ENCODE measurements at regions not wholly inside any gene's neighbourhood (a gene's known extent, or its start where the extent isn't known, plus 50 kb on each side); places are given as distances from the start of the nearest gene placed in this dataset.

DNA sequence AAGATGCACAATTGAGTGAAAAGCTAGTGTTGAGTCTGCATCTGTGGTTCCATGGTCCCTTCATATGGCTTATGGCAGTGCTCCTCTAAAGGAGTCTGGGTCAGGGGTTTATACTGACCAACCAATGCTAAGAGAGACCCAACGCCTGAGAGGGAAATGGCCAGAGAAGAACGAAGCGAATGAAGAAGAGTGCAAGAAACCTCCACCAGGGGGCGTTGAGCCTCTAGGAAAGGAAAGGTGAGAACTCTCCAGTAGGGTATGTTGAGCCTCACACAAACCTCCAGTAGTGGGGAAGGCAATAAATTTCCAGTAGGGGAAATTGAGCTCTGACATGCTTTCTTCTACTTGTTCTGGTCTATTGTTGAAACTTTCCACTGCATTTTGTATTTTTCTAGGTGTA is 470.6 kb downstream of the PRDM9 start:
- Mint-ChIP-seq H3K36me3 (ENCODE audit: insufficient read depth, unreplicated experiment) (no peaks in the 10 kb centered on the region), H3K27me3 (ENCODE audit: unreplicated experiment) (no peaks in the 10 kb centered on the region), H3K4me1 (ENCODE audit: low read depth, unreplicated experiment) (no peaks in the 10 kb centered on the region), H3K4me3 (ENCODE audit: low read depth, unreplicated experiment) (no peak overlapping the region), H3K27ac (ENCODE audit: unreplicated experiment) (no peak overlapping the region), H3K9me3 (ENCODE audit: low read depth, unreplicated experiment) (peaks cover 17% of the 10 kb centered on the region)
- peak; percentile 35 for DNase-seq
- CTCF ChIA-PET = no interaction called here
- TF ChIP-seq, protein P1, sequence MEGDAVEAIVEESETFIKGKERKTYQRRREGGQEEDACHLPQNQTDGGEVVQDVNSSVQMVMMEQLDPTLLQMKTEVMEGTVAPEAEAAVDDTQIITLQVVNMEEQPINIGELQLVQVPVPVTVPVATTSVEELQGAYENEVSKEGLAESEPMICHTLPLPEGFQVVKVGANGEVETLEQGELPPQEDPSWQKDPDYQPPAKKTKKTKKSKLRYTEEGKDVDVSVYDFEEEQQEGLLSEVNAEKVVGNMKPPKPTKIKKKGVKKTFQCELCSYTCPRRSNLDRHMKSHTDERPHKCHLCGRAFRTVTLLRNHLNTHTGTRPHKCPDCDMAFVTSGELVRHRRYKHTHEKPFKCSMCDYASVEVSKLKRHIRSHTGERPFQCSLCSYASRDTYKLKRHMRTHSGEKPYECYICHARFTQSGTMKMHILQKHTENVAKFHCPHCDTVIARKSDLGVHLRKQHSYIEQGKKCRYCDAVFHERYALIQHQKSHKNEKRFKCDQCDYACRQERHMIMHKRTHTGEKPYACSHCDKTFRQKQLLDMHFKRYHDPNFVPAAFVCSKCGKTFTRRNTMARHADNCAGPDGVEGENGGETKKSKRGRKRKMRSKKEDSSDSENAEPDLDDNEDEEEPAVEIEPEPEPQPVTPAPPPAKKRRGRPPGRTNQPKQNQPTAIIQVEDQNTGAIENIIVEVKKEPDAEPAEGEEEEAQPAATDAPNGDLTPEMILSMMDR (IDR thresholded peaks at IDR 0.05; ENCODE audit: unreplicated experiment) = peak; percentile 33
- BruUV-seq (replicated peaks) = no TSS peak
- intact Hi-C loops (cut with micrococcal nuclease; ENCODE audit: unreplicated experiment) = no loop called here

DNA sequence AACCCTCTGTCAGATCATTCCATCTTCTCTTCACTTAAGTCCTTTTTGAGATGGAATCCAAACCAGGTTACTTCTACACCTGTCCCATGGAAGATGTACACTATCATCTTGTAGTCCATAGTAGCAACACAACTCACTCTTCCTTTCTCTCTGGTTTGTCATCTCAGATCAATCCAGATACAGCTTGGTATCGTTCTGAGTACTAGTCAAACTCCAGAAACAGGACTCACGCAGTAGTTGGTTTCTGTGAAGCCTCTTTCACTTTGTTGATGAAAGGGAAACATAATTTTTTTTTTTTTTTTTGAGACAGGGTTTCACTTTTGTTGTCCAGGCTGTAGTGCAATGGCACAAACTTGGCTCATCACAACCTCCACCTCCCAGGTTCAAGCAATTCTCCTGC is 484.0 kb downstream of the PRDM9 start:
- TF ChIP-seq, protein P1 (IDR thresholded peaks at IDR 0.05; ENCODE audit: unreplicated experiment) = no peak
- Mint-ChIP-seq H3K27ac (ENCODE audit: unreplicated experiment) (no peak overlapping the region), H3K27me3 (ENCODE audit: unreplicated experiment) (no peaks in the 10 kb centered on the region), H3K9me3 (ENCODE audit: low read depth, unreplicated experiment) (no peaks in the 10 kb centered on the region), H3K4me3 (ENCODE audit: low read depth, unreplicated experiment) (no peak overlapping the region), H3K36me3 (ENCODE audit: insufficient read depth, unreplicated experiment) (peaks cover 7% of the 10 kb centered on the region), H3K4me1 (ENCODE audit: low read depth, unreplicated experiment) (peaks cover 17% of the 10 kb centered on the region)
- CTCF ChIA-PET = no interaction called here
- no TSS peak for BruUV-seq (replicated peaks)
- DNase-seq = no peak
- intact Hi-C loops (cut with micrococcal nuclease; ENCODE audit: unreplicated experiment) = loop anchor here (5.0 kb wide), 1 partner anchor 121 kb away; no protein-coding TSS in a partner anchor

GRCh38 chr5:23994581-23995370 is 487.4 kb downstream of the PRDM9 start:
- no peak for DNase-seq
- Mint-ChIP-seq H3K27me3 (ENCODE audit: unreplicated experiment) (no peaks in the 10 kb centered on the region), H3K9me3 (ENCODE audit: low read depth, unreplicated experiment) (peaks cover 2% of the 10 kb centered on the region), H3K4me3 (ENCODE audit: low read depth, unreplicated experiment) (peak overlapping the region; percentile 45), H3K4me1 (ENCODE audit: low read depth, unreplicated experiment) (peaks cover 16% of the 10 kb centered on the region), H3K27ac (ENCODE audit: unreplicated experiment) (peak overlapping the region; percentile 32), H3K36me3 (ENCODE audit: insufficient read depth, unreplicated experiment) (peaks cover 7% of the 10 kb centered on the region)
- no TSS peak for BruUV-seq (replicated peaks)
- intact Hi-C loops (cut with micrococcal nuclease; ENCODE audit: unreplicated experiment) = loop anchor here (1.0 to 5.0 kb wide), 2 partner anchors 118 to 173 kb away; no protein-coding TSS in a partner anchor
- CTCF ChIA-PET = interaction anchor here (0.6 to 1.2 kb wide), 2 partner anchors 173 to 182 kb away, joined by 3 to 7 read pairs; no protein-coding TSS in a partner anchor
- TF ChIP-seq, protein P1 (IDR thresholded peaks at IDR 0.05; ENCODE audit: unreplicated experiment) = no peak

DNA sequence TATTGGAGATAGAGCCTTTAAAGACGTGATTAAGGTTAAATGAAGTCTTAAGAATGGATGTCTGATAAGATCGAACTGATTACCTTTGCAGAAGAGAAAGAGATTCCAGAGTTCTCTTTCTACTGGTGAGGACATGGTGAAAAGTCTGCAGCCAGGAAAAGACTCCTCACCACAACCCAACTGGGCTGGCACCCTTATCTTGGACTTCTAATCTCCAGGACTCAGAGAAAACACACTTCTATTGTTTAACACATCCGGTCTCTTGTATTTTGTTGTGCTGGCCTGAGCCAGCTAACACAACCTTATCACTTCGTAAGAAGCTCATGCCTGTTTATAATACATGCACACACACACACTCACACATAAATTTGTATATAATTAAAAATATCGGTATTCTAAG is 489.1 kb downstream of the PRDM9 start:
- intact Hi-C loops (cut with micrococcal nuclease; ENCODE audit: unreplicated experiment) = no loop called here

More for the DNA sequence above, 489.1 kb downstream of the PRDM9 start:
- Mint-ChIP-seq H3K27ac (ENCODE audit: unreplicated experiment) (no peak overlapping the region), H3K4me1 (ENCODE audit: low read depth, unreplicated experiment) (peaks cover 16% of the 10 kb centered on the region), H3K4me3 (ENCODE audit: low read depth, unreplicated experiment) (no peak overlapping the region), H3K9me3 (ENCODE audit: low read depth, unreplicated experiment) (peaks cover 2% of the 10 kb centered on the region), H3K27me3 (ENCODE audit: unreplicated experiment) (no peaks in the 10 kb centered on the region), H3K36me3 (ENCODE audit: insufficient read depth, unreplicated experiment) (peaks cover 7% of the 10 kb centered on the region)
- no peak for DNase-seq
- TF ChIP-seq, protein P1 (IDR thresholded peaks at IDR 0.05; ENCODE audit: unreplicated experiment) = no peak
- no TSS peak for BruUV-seq (replicated peaks)
- CTCF ChIA-PET = no interaction called here
